ENCODE measurements at regions not wholly inside any gene's neighbourhood (a gene's known extent, or its start where the extent isn't known, plus 50 kb on each side); places are given as distances from the start of the nearest gene placed in this dataset.

DNA sequence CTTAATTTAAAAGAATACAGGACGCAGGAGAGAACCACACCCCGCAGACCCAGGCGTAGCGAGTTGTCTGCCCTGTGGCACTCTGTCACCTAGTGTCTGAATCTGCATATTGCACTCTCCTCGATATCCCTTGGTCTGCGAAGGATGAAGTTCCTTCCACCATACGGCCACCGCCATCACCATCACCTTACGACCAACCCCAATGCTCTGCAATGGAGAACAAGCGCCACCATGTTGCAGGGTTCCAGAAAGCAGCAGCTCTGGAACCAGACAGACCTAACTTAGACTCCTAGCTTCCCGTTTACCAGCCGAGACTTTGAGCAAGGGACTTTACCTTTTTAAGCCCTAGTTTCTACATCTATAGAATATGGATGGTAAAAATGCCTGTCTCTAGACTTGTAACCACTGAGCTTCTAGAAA is 77.4 kb upstream of the DMRT1 start:
- TF ChIP-seq, protein P1, sequence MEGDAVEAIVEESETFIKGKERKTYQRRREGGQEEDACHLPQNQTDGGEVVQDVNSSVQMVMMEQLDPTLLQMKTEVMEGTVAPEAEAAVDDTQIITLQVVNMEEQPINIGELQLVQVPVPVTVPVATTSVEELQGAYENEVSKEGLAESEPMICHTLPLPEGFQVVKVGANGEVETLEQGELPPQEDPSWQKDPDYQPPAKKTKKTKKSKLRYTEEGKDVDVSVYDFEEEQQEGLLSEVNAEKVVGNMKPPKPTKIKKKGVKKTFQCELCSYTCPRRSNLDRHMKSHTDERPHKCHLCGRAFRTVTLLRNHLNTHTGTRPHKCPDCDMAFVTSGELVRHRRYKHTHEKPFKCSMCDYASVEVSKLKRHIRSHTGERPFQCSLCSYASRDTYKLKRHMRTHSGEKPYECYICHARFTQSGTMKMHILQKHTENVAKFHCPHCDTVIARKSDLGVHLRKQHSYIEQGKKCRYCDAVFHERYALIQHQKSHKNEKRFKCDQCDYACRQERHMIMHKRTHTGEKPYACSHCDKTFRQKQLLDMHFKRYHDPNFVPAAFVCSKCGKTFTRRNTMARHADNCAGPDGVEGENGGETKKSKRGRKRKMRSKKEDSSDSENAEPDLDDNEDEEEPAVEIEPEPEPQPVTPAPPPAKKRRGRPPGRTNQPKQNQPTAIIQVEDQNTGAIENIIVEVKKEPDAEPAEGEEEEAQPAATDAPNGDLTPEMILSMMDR (IDR thresholded peaks at IDR 0.05), result peak; percentile 80 to 89 (median 87)
- no peak for TF ChIP-seq POLR2A (IDR thresholded peaks at IDR 0.05)
